ENCODE measurements at regions not wholly inside any gene's neighbourhood (a gene's known extent, or its start where the extent isn't known, plus 50 kb on each side); places are given as distances from the start of the nearest gene placed in this dataset.

DNA sequence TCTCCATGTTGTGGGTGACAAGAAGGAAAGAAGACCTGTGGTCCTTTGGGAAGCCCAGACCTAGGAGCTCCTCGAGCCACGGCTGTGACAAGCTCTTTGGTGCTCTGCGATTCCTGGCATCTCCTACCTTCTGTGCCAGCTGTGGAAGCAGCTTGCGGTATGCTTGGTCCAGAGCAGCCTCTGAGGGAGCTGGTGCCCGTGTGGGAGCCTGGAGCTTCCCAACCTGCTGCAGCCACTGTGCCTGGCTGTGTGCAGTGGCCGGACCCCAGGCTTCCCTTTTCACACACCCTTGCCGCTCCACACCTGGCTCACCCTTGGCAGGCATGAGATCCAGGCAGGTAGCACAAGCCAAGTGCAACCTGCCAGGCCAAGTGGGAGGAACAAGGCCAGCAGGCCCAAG, 1328.6 kb upstream of the SLC39A10 start:
- POLR2A ChIA-PET = no interaction called here
- DNase-seq (ENCODE audit: low read depth, low spot score) = no peak
- CTCF ChIA-PET = no interaction called here
- TF ChIP-seq, protein P1, sequence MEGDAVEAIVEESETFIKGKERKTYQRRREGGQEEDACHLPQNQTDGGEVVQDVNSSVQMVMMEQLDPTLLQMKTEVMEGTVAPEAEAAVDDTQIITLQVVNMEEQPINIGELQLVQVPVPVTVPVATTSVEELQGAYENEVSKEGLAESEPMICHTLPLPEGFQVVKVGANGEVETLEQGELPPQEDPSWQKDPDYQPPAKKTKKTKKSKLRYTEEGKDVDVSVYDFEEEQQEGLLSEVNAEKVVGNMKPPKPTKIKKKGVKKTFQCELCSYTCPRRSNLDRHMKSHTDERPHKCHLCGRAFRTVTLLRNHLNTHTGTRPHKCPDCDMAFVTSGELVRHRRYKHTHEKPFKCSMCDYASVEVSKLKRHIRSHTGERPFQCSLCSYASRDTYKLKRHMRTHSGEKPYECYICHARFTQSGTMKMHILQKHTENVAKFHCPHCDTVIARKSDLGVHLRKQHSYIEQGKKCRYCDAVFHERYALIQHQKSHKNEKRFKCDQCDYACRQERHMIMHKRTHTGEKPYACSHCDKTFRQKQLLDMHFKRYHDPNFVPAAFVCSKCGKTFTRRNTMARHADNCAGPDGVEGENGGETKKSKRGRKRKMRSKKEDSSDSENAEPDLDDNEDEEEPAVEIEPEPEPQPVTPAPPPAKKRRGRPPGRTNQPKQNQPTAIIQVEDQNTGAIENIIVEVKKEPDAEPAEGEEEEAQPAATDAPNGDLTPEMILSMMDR (IDR thresholded peaks at IDR 0.05; ENCODE audit: insufficient read depth, low read length, missing control alignments) = no peak
- H3K4me3 ChIP-seq (ENCODE audit: low read depth, low read length) = no peak overlapping the region

DNA sequence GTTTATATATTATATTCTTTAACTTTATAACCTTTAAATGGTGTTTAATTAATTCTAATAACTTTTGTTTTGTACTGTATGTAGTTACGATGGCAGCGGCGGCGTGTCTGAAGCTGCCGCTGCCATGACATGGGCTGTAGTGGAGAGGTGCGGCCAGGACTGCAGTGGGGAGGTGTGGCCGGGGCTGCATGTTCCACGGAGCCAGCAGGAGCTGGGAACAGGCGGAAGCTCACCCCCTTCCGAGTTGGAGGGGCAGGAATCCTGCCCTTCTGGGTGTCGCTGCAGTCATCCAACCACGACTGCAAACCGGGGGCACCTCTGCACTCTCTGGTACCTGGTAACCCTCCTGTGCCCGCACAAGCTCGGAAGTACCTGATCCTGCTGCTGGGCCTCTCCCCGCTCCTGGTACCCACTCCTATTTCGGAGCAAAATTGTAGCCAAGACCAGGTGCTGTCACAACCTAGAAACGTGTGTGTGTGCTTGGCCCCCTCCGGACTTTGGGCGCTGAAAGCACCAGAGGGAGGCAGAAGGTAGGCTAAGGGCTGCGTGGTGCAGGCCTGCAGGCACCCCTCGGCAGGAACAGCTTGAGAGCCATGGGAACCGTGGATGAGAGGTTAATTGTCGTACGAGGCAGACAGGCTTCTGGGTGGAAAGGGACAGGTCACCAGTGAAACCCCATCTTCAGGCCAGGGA, 1329.7 kb upstream of the SLC39A10 start:
- TF ChIP-seq, protein P1 (IDR thresholded peaks at IDR 0.05; ENCODE audit: insufficient read depth, low read length, missing control alignments) = no peak
- ChIA-PET POLR2A (no interaction called here), CTCF (no interaction called here)
- no peak for DNase-seq (ENCODE audit: low read depth, low spot score)
- H3K4me3 ChIP-seq (ENCODE audit: low read depth, low read length) = no peak overlapping the region

DNA sequence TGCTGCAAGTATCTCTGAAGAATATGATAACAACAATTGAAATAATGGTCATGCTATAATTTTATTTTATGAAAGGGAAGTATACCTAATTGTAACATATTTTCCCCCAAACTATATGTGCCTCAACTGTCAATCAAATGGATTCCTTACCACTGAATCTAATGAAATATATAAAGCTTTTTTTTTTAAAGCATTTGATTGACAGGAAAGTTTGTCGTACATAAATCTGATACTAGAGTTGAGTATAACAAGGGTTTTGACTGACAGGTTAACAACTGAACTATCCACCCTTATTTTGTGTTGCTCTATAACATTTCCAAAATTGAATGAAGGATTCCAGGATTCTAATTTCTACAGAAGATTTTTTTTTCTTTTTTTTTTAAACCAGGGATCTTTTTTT, 1333.3 kb upstream of the SLC39A10 start:
- H3K4me3 ChIP-seq (ENCODE audit: low read depth, low read length) = no peak overlapping the region
- POLR2A ChIA-PET = no interaction called here
- no peak for DNase-seq (ENCODE audit: low read depth, low spot score)
- CTCF ChIA-PET = no interaction called here
- TF ChIP-seq, protein P1 (IDR thresholded peaks at IDR 0.05; ENCODE audit: insufficient read depth, low read length, missing control alignments) = no peak

DNA sequence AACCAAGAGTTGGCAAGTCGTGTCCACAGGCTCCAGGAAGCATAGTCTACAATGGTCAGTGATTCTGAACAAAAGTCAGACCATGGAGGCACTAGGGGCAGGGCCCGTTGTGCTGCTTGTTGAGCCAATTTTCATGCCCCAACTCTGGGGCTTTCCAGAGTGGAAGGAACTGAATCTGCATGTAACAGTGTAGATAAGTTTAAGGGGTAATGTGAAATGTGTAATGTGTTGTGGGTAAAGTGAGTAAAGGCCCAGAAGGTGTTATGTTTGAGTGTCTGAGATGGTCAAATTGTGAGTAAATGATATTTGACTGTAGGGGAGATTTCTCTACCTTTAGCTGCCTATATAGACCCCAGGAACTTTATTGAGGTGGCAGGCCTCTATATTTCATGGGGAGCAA, 1336.5 kb upstream of the SLC39A10 start:
- H3K4me3 ChIP-seq (ENCODE audit: low read depth, low read length) = no peak overlapping the region
- TF ChIP-seq, protein P1 (IDR thresholded peaks at IDR 0.05; ENCODE audit: insufficient read depth, low read length, missing control alignments) = no peak
- DNase-seq (ENCODE audit: low read depth, low spot score) = no peak
- ChIA-PET CTCF (no interaction called here), POLR2A (no interaction called here)

DNA sequence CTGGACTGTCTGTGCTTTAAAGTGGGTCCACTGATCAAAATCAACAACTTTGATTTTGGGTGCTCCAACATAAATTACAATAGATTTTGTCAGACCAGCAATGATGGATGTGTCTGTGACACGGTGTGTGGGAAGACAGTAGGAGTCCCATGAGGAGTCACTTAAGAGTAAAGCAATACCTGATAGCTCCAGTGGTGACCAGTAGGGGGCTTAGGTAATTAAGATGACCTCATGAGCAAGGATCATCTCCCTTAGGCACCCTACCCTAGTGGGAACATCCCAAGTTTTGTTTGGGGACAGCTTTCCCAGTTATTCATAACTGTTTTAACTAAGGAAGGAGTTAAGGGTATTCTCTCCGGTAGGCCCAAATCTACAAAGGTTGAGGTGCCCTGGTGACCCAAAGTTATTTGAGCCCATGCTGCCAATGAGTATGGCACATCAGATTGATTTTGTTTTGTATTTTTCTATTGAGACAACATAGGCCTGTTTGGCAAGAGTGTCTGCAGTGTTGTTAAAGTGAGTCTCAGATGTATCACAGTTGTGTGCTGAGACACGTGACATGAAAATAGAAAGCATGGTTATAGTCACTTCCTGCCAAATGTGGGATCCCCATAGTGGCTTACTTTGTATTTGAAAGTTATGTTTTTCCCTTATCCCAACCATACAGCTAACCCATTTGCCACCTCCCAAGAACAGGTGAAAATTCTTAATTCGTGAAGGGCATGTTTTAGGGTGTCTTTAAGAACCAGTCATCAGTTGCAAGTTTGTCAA, 1337.6 kb upstream of the SLC39A10 start:
- POLR2A ChIA-PET = no interaction called here
- H3K4me3 ChIP-seq (ENCODE audit: low read depth, low read length) = no peak overlapping the region
- TF ChIP-seq, protein P1 (IDR thresholded peaks at IDR 0.05; ENCODE audit: insufficient read depth, low read length, missing control alignments) = no peak
- CTCF ChIA-PET = no interaction called here
- no peak for DNase-seq (ENCODE audit: low read depth, low spot score)

DNA sequence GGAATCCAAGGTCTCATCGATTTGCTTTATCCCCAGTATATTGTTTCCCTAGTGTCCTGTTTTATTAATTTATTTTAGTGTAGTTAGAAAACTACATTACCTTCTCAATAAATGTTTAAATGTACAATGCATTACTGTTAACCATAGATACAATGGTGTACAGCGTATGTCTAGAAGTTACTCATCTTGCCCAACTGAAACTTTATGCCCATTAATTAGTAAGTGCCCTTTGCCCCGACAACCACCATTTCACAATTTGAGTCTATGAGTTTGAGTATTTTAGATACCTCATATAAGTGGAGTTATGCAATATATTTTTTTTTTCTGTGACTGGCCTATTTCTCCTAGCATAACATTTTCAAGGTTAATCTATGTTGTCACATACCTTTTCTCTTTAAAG, 1343.0 kb upstream of the SLC39A10 start:
- no peak for DNase-seq (ENCODE audit: low read depth, low spot score)
- TF ChIP-seq, protein P1 (IDR thresholded peaks at IDR 0.05; ENCODE audit: insufficient read depth, low read length, missing control alignments) = no peak
- H3K4me3 ChIP-seq (ENCODE audit: low read depth, low read length) = no peak overlapping the region
- CTCF ChIA-PET = no interaction called here
- POLR2A ChIA-PET = no interaction called here

All from AG04449 (cell line).